GM12891 (cell line): ENCODE measurements at regions not wholly inside any gene's neighbourhood (a gene's known extent, or its start where the extent isn't known, plus 50 kb on each side); places are given as distances from the start of the nearest gene placed in this dataset.

Experiments used
- POLR2A ChIP-seq: IDR thresholded peaks from 2 replicates; pipeline ENCODE4 v1.6.1; 2011; ENCODE audit warnings: low read depth, low read length, control low read depth
- POLR2AphosphoS5 ChIP-seq: IDR thresholded peaks from 2 replicates; pipeline ENCODE4 v1.6.1; 2011; ENCODE audit warnings: low read depth, low read length, control low read depth
- POU2F2 ChIP-seq: IDR thresholded peaks from 2 replicates; pipeline ENCODE4 v1.6.1; 2011; ENCODE audit warnings: low read depth, mild to moderate bottlenecking, control low read depth, low read length, moderate library complexity
- SPI1 ChIP-seq: IDR thresholded peaks from 2 replicates; pipeline ENCODE4 v1.6.1; 2011; ENCODE audit warnings: low read depth, low read length, control low read depth
- TAF1 ChIP-seq: IDR thresholded peaks from 2 replicates; pipeline ENCODE4 v1.6.1; 2011; ENCODE audit warnings: low read depth, low read length, control low read depth

- no peak for TF ChIP-seq POLR2AphosphoS5
- TF ChIP-seq POLR2A = no peak
- no peak for TF ChIP-seq TAF1
- no peak for TF ChIP-seq SPI1
- no peak for TF ChIP-seq POU2F2
Observed at GRCh38 chr2:118645876-118646275, 201.6 kb downstream of the EN1 start.
